A549 (cell line): ENCODE measurements at regions not wholly inside any gene's neighbourhood (a gene's known extent, or its start where the extent isn't known, plus 50 kb on each side); places are given as distances from the start of the nearest gene placed in this dataset.

Experiments
- ATAC-seq, 2 experiments: fragments of 200-7000 bp in 1 of 2; fragments of >200 bp in 1 of 2; cut with Nextera tagmentation in 1 of 2; cut with Tn5 transposase in 1 of 2; 3 replicates each; pipeline versions ENCODE4 v1.8.0 to v1.9.1; 2018 to 2020; ENCODE audit warnings: mild to moderate bottlenecking in 1 of 2, moderate library complexity in 1 of 2
- CTCF ChIA-PET: fragments of 300-600 bp; sonication (Branson Sonifier 250); formaldehyde crosslinking; extraction: SDS; loops from one replicate; lab custom pipeline; 2021; ENCODE audit warnings: antibody characterized with exemption, inconsistent platforms; lab: Yijun Ruan, JAX
- POLR2A ChIA-PET: fragments of 350-600 bp; formaldehyde crosslinking; extraction: SDS; loops from one replicate; lab custom pipeline; 2021; ENCODE audit warnings: antibody characterized with exemption, inconsistent platforms; lab: Yijun Ruan, JAX
- DNase-seq, 2 experiments: peaks; one replicate each; pipeline versions ENCODE4 v3.0.0 to v3.0.0-alpha.2; 2011 to 2016; ENCODE audit warnings: low read depth in 1 of 2, low spot score in 1 of 2
- FAIRE-seq: peaks from 2 replicates; lab custom pipeline; 2011; peaks lifted over from hg19 to GRCh38; lab: Jason Lieb, UNC
- H3K27ac ChIP-seq, 2 experiments: fragments of >200 bp; sonication (Bioruptor Twin); formaldehyde crosslinking; 3 replicates each; pipeline ENCODE4 v1.5.1; 2016 to 2017
- H3K4me1 ChIP-seq: fragments of >200 bp; sonication (Bioruptor Twin); formaldehyde crosslinking; 3 replicates; pipeline ENCODE4 v1.6.1; 2016
- H3K4me2 ChIP-seq: fragments of >200 bp; sonication (Bioruptor Twin); formaldehyde crosslinking; 3 replicates; pipeline ENCODE4 v1.6.1; 2016
- H3K4me3 ChIP-seq: fragments of >200 bp; sonication (Bioruptor Twin); formaldehyde crosslinking; 3 replicates; pipeline ENCODE4 v1.5.1; 2016
- H3K9me3 ChIP-seq: fragments of >200 bp; sonication (Bioruptor Twin); formaldehyde crosslinking; 3 replicates; pipeline ENCODE4 v1.6.1; 2016
- CEBPB ChIP-seq, 2 experiments: fragments of >200 bp in 1 of 2; sonication (Bioruptor Twin) in 1 of 2; formaldehyde crosslinking in 1 of 2; IDR thresholded peaks; 2 replicates each; pipeline ENCODE4 v1.6.1; 2012 to 2016
- CHD4 ChIP-seq: fragments of 200-600 bp; sonication (generic); IDR thresholded peaks from 2 replicates; pipeline ENCODE4 v1.6.1; 2016; ENCODE audit warnings: antibody characterized with exemption, mild to moderate bottlenecking, borderline replicate concordance
- EHF ChIP-seq: fragments of 250-450 bp; sonication (Bioruptor Pico); IDR thresholded peaks from 2 replicates; pipeline ENCODE4 v1.5.0; 2020; ENCODE audit warnings: mild to moderate bottlenecking
- FOXS1 ChIP-seq: fragments of 250-450 bp; sonication (Bioruptor Pico); IDR thresholded peaks from 2 replicates; pipeline ENCODE4 v1.5.0; 2020; ENCODE audit warnings: mild to moderate bottlenecking, moderate library complexity
- KDM1A ChIP-seq: fragments of 200-600 bp; sonication (generic); IDR thresholded peaks from 2 replicates; pipeline ENCODE4 v1.6.1; 2016; ENCODE audit warnings: low read depth, mild to moderate bottlenecking
- KDM5A ChIP-seq: fragments of 200-600 bp; sonication (generic); IDR thresholded peaks from 2 replicates; pipeline ENCODE4 v1.6.1; 2016; ENCODE audit warnings: antibody characterized with exemption, mild to moderate bottlenecking
- MYC ChIP-seq: IDR thresholded peaks from 2 replicates; pipeline ENCODE4 v1.6.1; 2012; ENCODE audit warnings: mild to moderate bottlenecking, inconsistent platforms, low read length, improper control_type of control experiment, borderline replicate concordance
- NFE2L2 ChIP-seq: fragments of 150-350 bp; conservative IDR thresholded peaks from 2 replicates; pipeline ENCODE4 v1.6.1; 2014; ENCODE audit warnings: low read length
- POLR2AphosphoS2 ChIP-seq: conservative IDR thresholded peaks from 2 replicates; pipeline ENCODE4 v1.6.1; 2012; ENCODE audit warnings: low read length, improper control_type of control experiment, inconsistent platforms
- RAD21 ChIP-seq, 2 experiments: fragments of >200 bp in 1 of 2; sonication (Bioruptor Twin) in 1 of 2; formaldehyde crosslinking in 1 of 2; IDR thresholded peaks in 1 of 2; conservative IDR thresholded peaks in 1 of 2; 2 replicates in 1 of 2; 3 replicates in 1 of 2; pipeline ENCODE4 v1.6.1; 2012 to 2018; ENCODE audit warnings: inconsistent platforms in 1 of 2
- RCOR1 ChIP-seq: fragments of 150-350 bp; IDR thresholded peaks from 2 replicates; pipeline ENCODE4 v1.6.1; 2014; ENCODE audit warnings: antibody characterized with exemption, low read length, low read depth
- RNF2 ChIP-seq: fragments of 200-600 bp; sonication (generic); IDR thresholded peaks from 2 replicates; pipeline ENCODE4 v1.6.1; 2016; ENCODE audit warnings: low read depth, mild to moderate bottlenecking, antibody characterized with exemption, moderate library complexity, borderline replicate concordance
- WGBS: methylation state at CpG from one replicate; pipeline ENCODE4 v1.1.6; 2017; ENCODE audit errors: missing lambda C conversion rate; 5-methylcytosine and 5-hydroxymethylcytosine counted together
- TF ChIP-seq, protein P1 (sequence below): fragments of 200-600 bp; sonication (generic); IDR thresholded peaks from 2 replicates; pipeline ENCODE4 v1.6.1; 2016; ENCODE audit warnings: antibody characterized with exemption, mild to moderate bottlenecking, moderate library complexity
- TF ChIP-seq, protein P2 (sequence below): fragments of >200 bp; sonication (Bioruptor Twin); formaldehyde crosslinking; IDR thresholded peaks from 3 replicates; pipeline ENCODE4 v1.6.1; 2016
- TF ChIP-seq, protein P3 (sequence below): fragments of 250-450 bp; sonication (Bioruptor Pico); IDR thresholded peaks from 2 replicates; pipeline ENCODE4 v1.5.0; 2021; ENCODE audit warnings: mild to moderate bottlenecking, moderate library complexity, borderline replicate concordance
- TF ChIP-seq, protein P4 (sequence below): fragments of >200 bp; sonication (Bioruptor Twin); formaldehyde crosslinking; IDR thresholded peaks from 2 replicates; pipeline ENCODE4 v1.6.1; 2016
- TF ChIP-seq, protein P5 (sequence below): IDR thresholded peaks from 2 replicates; pipeline ENCODE4 v1.6.1; 2012

DNA sequence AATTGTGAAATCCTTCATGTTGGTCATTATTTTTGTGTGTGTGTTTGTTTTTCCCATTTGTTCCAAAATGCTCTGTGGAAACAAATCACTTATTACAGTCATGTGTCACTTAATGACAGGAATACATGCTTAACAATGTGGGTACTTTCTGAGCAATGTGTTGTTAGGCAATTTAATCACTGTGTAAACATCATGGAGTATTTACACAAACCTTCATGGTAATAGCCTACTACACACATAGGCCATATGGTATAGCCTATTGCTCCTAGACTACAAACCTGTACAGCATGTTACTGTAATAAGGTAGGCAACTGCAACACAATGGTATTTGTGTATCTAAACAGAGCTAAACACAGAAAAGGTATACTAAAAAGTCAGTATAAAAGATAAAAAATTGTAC is 388.9 kb upstream of the PPP1R2C start:
- DNase-seq (no peak), FAIRE-seq (no peak), ATAC-seq (no peak)
- Histone ChIP-seq H3K9me3 (no peaks in the 10 kb centered on the region), H3K4me2 (no peak overlapping the region), H3K27ac (no peak overlapping the region), H3K4me3 (no peak overlapping the region), H3K4me1 (no peaks in the 10 kb centered on the region)
- CTCF ChIA-PET, result no interaction called here
- POLR2A ChIA-PET, result no interaction called here
- no peak for TF ChIP-seq CEBPB (IDR thresholded peaks at IDR 0.05)
- TF ChIP-seq, protein P1, sequence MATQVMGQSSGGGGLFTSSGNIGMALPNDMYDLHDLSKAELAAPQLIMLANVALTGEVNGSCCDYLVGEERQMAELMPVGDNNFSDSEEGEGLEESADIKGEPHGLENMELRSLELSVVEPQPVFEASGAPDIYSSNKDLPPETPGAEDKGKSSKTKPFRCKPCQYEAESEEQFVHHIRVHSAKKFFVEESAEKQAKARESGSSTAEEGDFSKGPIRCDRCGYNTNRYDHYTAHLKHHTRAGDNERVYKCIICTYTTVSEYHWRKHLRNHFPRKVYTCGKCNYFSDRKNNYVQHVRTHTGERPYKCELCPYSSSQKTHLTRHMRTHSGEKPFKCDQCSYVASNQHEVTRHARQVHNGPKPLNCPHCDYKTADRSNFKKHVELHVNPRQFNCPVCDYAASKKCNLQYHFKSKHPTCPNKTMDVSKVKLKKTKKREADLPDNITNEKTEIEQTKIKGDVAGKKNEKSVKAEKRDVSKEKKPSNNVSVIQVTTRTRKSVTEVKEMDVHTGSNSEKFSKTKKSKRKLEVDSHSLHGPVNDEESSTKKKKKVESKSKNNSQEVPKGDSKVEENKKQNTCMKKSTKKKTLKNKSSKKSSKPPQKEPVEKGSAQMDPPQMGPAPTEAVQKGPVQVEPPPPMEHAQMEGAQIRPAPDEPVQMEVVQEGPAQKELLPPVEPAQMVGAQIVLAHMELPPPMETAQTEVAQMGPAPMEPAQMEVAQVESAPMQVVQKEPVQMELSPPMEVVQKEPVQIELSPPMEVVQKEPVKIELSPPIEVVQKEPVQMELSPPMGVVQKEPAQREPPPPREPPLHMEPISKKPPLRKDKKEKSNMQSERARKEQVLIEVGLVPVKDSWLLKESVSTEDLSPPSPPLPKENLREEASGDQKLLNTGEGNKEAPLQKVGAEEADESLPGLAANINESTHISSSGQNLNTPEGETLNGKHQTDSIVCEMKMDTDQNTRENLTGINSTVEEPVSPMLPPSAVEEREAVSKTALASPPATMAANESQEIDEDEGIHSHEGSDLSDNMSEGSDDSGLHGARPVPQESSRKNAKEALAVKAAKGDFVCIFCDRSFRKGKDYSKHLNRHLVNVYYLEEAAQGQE, result no peak
- TF ChIP-seq RNF2, result no peak
- no peak for TF ChIP-seq RAD21 (conservative IDR thresholded peaks at IDR 0.05 in 1 of 2, IDR thresholded peaks at IDR 0.05 in 1 of 2)
- TF ChIP-seq EHF (CRISPR knock-in tag), result no peak
- TF ChIP-seq NFE2L2, result no peak
- TF ChIP-seq KDM1A, result no peak
- TF ChIP-seq, protein P2, sequence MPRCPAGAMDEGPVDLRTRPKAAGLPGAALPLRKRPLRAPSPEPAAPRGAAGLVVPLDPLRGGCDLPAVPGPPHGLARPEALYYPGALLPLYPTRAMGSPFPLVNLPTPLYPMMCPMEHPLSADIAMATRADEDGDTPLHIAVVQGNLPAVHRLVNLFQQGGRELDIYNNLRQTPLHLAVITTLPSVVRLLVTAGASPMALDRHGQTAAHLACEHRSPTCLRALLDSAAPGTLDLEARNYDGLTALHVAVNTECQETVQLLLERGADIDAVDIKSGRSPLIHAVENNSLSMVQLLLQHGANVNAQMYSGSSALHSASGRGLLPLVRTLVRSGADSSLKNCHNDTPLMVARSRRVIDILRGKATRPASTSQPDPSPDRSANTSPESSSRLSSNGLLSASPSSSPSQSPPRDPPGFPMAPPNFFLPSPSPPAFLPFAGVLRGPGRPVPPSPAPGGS, result no peak
- no peak for TF ChIP-seq FOXS1
- no peak for TF ChIP-seq KDM5A
- TF ChIP-seq, all 56 proteins: peak for 0

DNA sequence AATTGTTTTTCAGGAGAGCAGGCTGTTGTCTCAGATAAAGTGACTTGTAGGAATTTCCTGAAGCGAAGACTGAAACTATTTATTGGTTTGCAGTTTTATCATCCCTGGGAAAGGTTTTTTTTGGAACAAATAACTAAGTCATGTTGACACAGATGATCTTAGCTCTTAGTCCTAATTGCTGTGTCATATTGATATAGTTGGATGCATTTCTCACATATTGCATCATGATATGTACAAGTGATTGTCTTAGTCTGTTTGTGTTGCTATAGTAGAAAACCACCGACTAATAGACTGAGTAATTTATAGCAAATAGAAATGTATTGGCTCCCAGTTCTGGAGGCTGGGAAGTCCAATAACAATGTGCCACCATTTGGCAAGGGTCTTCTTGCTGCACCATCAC is 397.5 kb upstream of the PPP1R2C start:
- no peak overlapping the region for H3K4me3 ChIP-seq
- no peak for TF ChIP-seq RCOR1
- TF ChIP-seq, protein P3, sequence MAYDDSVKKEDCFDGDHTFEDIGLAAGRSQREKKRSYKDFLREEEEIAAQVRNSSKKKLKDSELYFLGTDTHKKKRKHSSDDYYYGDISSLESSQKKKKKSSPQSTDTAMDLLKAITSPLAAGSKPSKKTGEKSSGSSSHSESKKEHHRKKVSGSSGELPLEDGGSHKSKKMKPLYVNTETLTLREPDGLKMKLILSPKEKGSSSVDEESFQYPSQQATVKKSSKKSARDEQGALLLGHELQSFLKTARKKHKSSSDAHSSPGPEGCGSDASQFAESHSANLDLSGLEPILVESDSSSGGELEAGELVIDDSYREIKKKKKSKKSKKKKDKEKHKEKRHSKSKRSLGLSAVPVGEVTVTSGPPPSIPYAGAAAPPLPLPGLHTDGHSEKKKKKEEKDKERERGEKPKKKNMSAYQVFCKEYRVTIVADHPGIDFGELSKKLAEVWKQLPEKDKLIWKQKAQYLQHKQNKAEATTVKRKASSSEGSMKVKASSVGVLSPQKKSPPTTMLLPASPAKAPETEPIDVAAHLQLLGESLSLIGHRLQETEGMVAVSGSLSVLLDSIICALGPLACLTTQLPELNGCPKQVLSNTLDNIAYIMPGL (CRISPR knock-in tag), result no peak
- TF ChIP-seq CHD4, result no peak
- TF ChIP-seq, protein P4, sequence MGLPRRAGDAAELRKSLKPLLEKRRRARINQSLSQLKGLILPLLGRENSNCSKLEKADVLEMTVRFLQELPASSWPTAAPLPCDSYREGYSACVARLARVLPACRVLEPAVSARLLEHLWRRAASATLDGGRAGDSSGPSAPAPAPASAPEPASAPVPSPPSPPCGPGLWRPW, result no peak
- TF ChIP-seq, protein P2, result no peak
- TF ChIP-seq, protein P5, sequence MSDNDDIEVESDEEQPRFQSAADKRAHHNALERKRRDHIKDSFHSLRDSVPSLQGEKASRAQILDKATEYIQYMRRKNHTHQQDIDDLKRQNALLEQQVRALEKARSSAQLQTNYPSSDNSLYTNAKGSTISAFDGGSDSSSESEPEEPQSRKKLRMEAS, result no peak
- no peak for TF ChIP-seq POLR2AphosphoS2
- no peak for TF ChIP-seq MYC
- ChIA-PET POLR2A (no interaction called here), CTCF (no interaction called here)
- H3K27ac ChIP-seq, result no peak overlapping the region
- WGBS, result 2% methylated on average over 2 of the region's 2 CpGs
- ATAC-seq, result no peak
- no peak overlapping the region for H3K4me2 ChIP-seq
- H3K4me1 ChIP-seq, result no peaks in the 10 kb centered on the region
- H3K9me3 ChIP-seq, result no peaks in the 10 kb centered on the region
- FAIRE-seq, result no peak
- DNase-seq, result no peak
